IMR-90 (cell line): ENCODE measurements at regions not wholly inside any gene's neighbourhood (a gene's known extent, or its start where the extent isn't known, plus 50 kb on each side); places are given as distances from the start of the nearest gene placed in this dataset.
A peak's percentile ranks its signal among the peaks of the same experiment; 100 is the strongest.

Source experiments
- ATAC-seq: fragments of 200-7000 bp; cut with Tn5 transposase; 2 replicates; pipeline ENCODE4 v1.9.1; 2020; ENCODE audit warnings: low read depth, mild to moderate bottlenecking, moderate library complexity
- BruUV-seq: library from RNA; stranded (reverse); fragments of 400-500 nt; replicated peaks from 2 replicates; lab custom pipeline; 2021; lab: Mats Ljungman, UMichigan
- CTCF ChIA-PET: fragments of 300-600 bp; formaldehyde crosslinking; extraction: SDS; loops from one replicate; lab custom pipeline; 2021; ENCODE audit warnings: antibody characterized with exemption; lab: Yijun Ruan, JAX
- POLR2A ChIA-PET: fragments of 300-600 bp; sonication (Branson Sonifier 250); formaldehyde crosslinking; loops from one replicate; lab custom pipeline; 2022; ENCODE audit warnings: antibody characterized with exemption; ENCODE audit not compliant: unreplicated experiment; lab: Charles Lee
- DNase-seq: peaks from one replicate; pipeline ENCODE4 v3.0.0; 2013
- H2AFZ ChIP-seq: replicated peaks from 2 replicates; pipeline ENCODE3; 2013; ENCODE audit warnings: low read length, mild to moderate bottlenecking; ENCODE audit not compliant: poor library complexity
- H2AK5ac ChIP-seq: 2 replicates; pipeline ENCODE4 v1.6.1; 2013; ENCODE audit warnings: low read depth, low read length, inconsistent platforms
- H2AK9ac ChIP-seq: replicated peaks from 2 replicates; pipeline ENCODE3; 2013; ENCODE audit warnings: mild to moderate bottlenecking, low read depth, low read length, moderate library complexity; ENCODE audit not compliant: poor library complexity
- H2BK120ac ChIP-seq: 2 replicates; pipeline ENCODE4 v1.6.1; 2013; ENCODE audit warnings: low read depth, low read length, inconsistent platforms
- H2BK15ac ChIP-seq: 3 replicates; pipeline ENCODE4 v1.6.1; 2013; ENCODE audit warnings: low read depth, low read length, inconsistent platforms
- H2BK20ac ChIP-seq: 2 replicates; pipeline ENCODE4 v1.6.1; 2013; ENCODE audit warnings: low read depth, mild to moderate bottlenecking, inconsistent platforms, low read length, moderate library complexity
- H2BK5ac ChIP-seq: 2 replicates; pipeline ENCODE4 v1.6.1; 2013; ENCODE audit warnings: mild to moderate bottlenecking, low read depth, low read length, inconsistent platforms; ENCODE audit not compliant: poor library complexity, severe bottlenecking
- H3K14ac ChIP-seq: replicated peaks from 2 replicates; pipeline ENCODE4 v1.6.1; 2013; ENCODE audit warnings: low read depth, low read length, inconsistent platforms
- H3K18ac ChIP-seq: 2 replicates; pipeline ENCODE4 v1.6.1; 2013; ENCODE audit warnings: low read depth, low read length, control low read depth
- H3K23ac ChIP-seq: 2 replicates; pipeline ENCODE4 v1.6.1; 2013; ENCODE audit warnings: low read depth, low read length, inconsistent platforms
- H3K27ac ChIP-seq: 2 replicates; pipeline ENCODE4 v1.5.1; 2013; ENCODE audit warnings: mild to moderate bottlenecking, control low read depth, low read length; ENCODE audit not compliant: insufficient read depth
- H3K27me3 ChIP-seq: 2 replicates; pipeline ENCODE4 v1.6.1; 2013; ENCODE audit warnings: low read length; ENCODE audit not compliant: control insufficient read depth, insufficient read depth
- H3K36me3 ChIP-seq: 2 replicates; pipeline ENCODE4 v1.6.1; 2013; ENCODE audit warnings: low read length, mixed read lengths; ENCODE audit not compliant: control insufficient read depth, insufficient read depth
- H3K4ac ChIP-seq: 2 replicates; pipeline ENCODE4 v1.6.1; 2013; ENCODE audit warnings: low read depth, low read length, inconsistent platforms
- H3K4me1 ChIP-seq: 2 replicates; pipeline ENCODE4 v1.6.1; 2013; ENCODE audit warnings: low read length, mixed read lengths; ENCODE audit not compliant: control insufficient read depth, insufficient read depth
- H3K4me2 ChIP-seq: 2 replicates; pipeline ENCODE4 v1.6.1; 2013; ENCODE audit warnings: low read depth, mild to moderate bottlenecking, control low read depth, low read length, moderate library complexity
- H3K4me3 ChIP-seq: 2 replicates; pipeline ENCODE4 v1.5.1; 2013; ENCODE audit warnings: low read depth, mild to moderate bottlenecking, control low read depth, low read length, moderate library complexity; ENCODE audit not compliant: insufficient read depth
- H3K56ac ChIP-seq: 2 replicates; pipeline ENCODE4 v1.6.1; 2013; ENCODE audit warnings: low read length, inconsistent platforms; ENCODE audit not compliant: insufficient read depth; ENCODE audit errors: extremely low read depth
- H3K79me1 ChIP-seq, 2 experiments: 2 replicates each; pipeline ENCODE4 v1.6.1; 2013; ENCODE audit warnings: low read length in 2 of 2, inconsistent platforms in 1 of 2, low read depth in 1 of 2
- H3K9ac ChIP-seq: 2 replicates; pipeline ENCODE4 v1.6.1; 2013; ENCODE audit warnings: low read depth, low read length, control low read depth
- H3K9me1 ChIP-seq: 2 replicates; pipeline ENCODE4 v1.6.1; 2013; ENCODE audit warnings: low read length, inconsistent platforms; ENCODE audit not compliant: insufficient read depth
- H3K9me3 ChIP-seq: 2 replicates; pipeline ENCODE4 v1.6.1; 2013; ENCODE audit warnings: low read length; ENCODE audit not compliant: control insufficient read depth, insufficient read depth
- H4K20me1 ChIP-seq: 2 replicates; pipeline ENCODE4 v1.6.1; 2013; ENCODE audit warnings: low read length, inconsistent platforms; ENCODE audit not compliant: insufficient read depth
- H4K5ac ChIP-seq: 2 replicates; pipeline ENCODE4 v1.6.1; 2013; ENCODE audit warnings: mild to moderate bottlenecking, low read depth, low read length, control low read depth
- H4K8ac ChIP-seq, 2 experiments: 2 replicates each; pipeline ENCODE4 v1.6.1; 2013; ENCODE audit warnings: low read depth in 2 of 2, low read length in 2 of 2, control low read depth in 1 of 2, inconsistent platforms in 1 of 2
- H4K91ac ChIP-seq: 2 replicates; pipeline ENCODE4 v1.6.1; 2013; ENCODE audit warnings: low read depth, low read length, inconsistent platforms; ENCODE audit not compliant: insufficient read depth
- BHLHE40 ChIP-seq: fragments of 150-350 bp; IDR thresholded peaks from 2 replicates; pipeline ENCODE4 v1.6.1; 2016; ENCODE audit warnings: mild to moderate bottlenecking, low read depth, low read length
- CEBPB ChIP-seq: IDR thresholded peaks from 2 replicates; pipeline ENCODE4 v1.6.1; 2012; ENCODE audit warnings: low read depth, low read length, improper control_type of control experiment
- CTCF ChIP-seq: conservative IDR thresholded peaks from 2 replicates; pipeline ENCODE4 v1.5.1; 2012; ENCODE audit warnings: mild to moderate bottlenecking, low read depth, low read length, improper control_type of control experiment
- ELK1 ChIP-seq: fragments of 150-350 bp; IDR thresholded peaks from 2 replicates; pipeline ENCODE4 v1.6.1; 2016; ENCODE audit warnings: low read depth, mild to moderate bottlenecking, low read length, moderate library complexity, borderline replicate concordance
- MAFK ChIP-seq: IDR thresholded peaks from 2 replicates; pipeline ENCODE4 v1.6.1; 2012; ENCODE audit warnings: low read depth, low read length, improper control_type of control experiment
- MAZ ChIP-seq: IDR thresholded peaks from 2 replicates; pipeline ENCODE4 v1.6.1; 2012; ENCODE audit warnings: low read depth, mild to moderate bottlenecking, low read length, improper control_type of control experiment, moderate library complexity, borderline replicate concordance
- RAD21 ChIP-seq: IDR thresholded peaks from 2 replicates; pipeline ENCODE4 v1.6.1; 2012; ENCODE audit warnings: low read length, improper control_type of control experiment
- RCOR1 ChIP-seq: IDR thresholded peaks from 2 replicates; pipeline ENCODE4 v1.6.1; 2012; ENCODE audit warnings: mild to moderate bottlenecking, low read length, improper control_type of control experiment; ENCODE audit not compliant: insufficient replicate concordance
- SMC3 ChIP-seq: fragments of 150-350 bp; IDR thresholded peaks from 2 replicates; pipeline ENCODE4 v1.6.1; 2016; ENCODE audit warnings: low read depth, mild to moderate bottlenecking, antibody characterized with exemption, low read length, moderate library complexity
- USF2 ChIP-seq: fragments of 150-350 bp; IDR thresholded peaks from 2 replicates; pipeline ENCODE4 v1.6.1; 2017; ENCODE audit warnings: mild to moderate bottlenecking, antibody characterized with exemption, low read length, low read depth
- WGBS, 2 experiments: methylation state at CpG; one replicate each; pipeline versions ENCODE4 v1.1.5 to v1.1.7; 2013; ENCODE audit warnings: missing lambda C conversion rate in 2 of 2; ENCODE audit not compliant: insufficient read length in 1 of 2; ENCODE audit errors: extremely low coverage in 2 of 2; 5-methylcytosine and 5-hydroxymethylcytosine counted together
- dilution Hi-C: fragments of 300-500 bp; cut with HindIII; formaldehyde crosslinking; loops from one replicate; pipeline ENCODE4 v1.14.3; 2018; ENCODE audit warnings: low sequenced_read_pairs; ENCODE audit not compliant: unreplicated experiment
- in situ Hi-C: fragments of 300-500 bp; cut with MboI; formaldehyde crosslinking; loops from 3 replicates; pipeline ENCODE4 v1.14.3; 2019; ENCODE audit warnings: low sequenced_read_pairs, inconsistent platforms, mixed read lengths
- intact Hi-C: fragments of 100-400 bp; cut with micrococcal nuclease; formaldehyde crosslinking; loops from 2 replicates; pipeline ENCODE4 v1.10.0; 2022

GRCh38 chr21:35508139-35508888, 459.2 kb upstream of the RUNX1 start:
- Histone ChIP-seq H3K27ac (no peak overlapping the region), H3K79me1 (no peaks in the 10 kb centered on the region), H2BK20ac (no peak overlapping the region), H3K36me3 (no peaks in the 10 kb centered on the region), H4K20me1 (no peaks in the 10 kb centered on the region), H3K9ac (no peak overlapping the region), H2AK9ac (no peak overlapping the region), H4K5ac (no peak overlapping the region), H4K91ac (no peak overlapping the region), H3K27me3 (no peaks in the 10 kb centered on the region), H3K4me2 (no peak overlapping the region), H3K4ac (peak overlapping the region; percentile 18; the same call in 1 of the 2 replicates), H2AFZ (no peak overlapping the region), H2BK5ac (no peak overlapping the region), H3K4me3 (no peak overlapping the region), H3K14ac (no peak overlapping the region), H3K56ac (no peak overlapping the region), H3K9me1 (peaks cover 5% of the 10 kb centered on the region; the same call in 1 of the 2 replicates), H4K8ac (peak overlapping the region in 1 of 2 experiments; percentile 9; a peak in 1 of 4 replicates), H3K23ac (no peak overlapping the region), H3K9me3 (no peaks in the 10 kb centered on the region), H2AK5ac (peak overlapping the region; percentile 4; the same call in 1 of the 2 replicates), H3K4me1 (peaks cover 10% of the 10 kb centered on the region), H2BK15ac (no peak overlapping the region), H3K18ac (no peak overlapping the region), H2BK120ac (no peak overlapping the region)
- POLR2A ChIA-PET, result no interaction called here
- TF ChIP-seq CEBPB (peak; percentile 89), ELK1 (no peak), RAD21 (peak; percentile 44; the same call in 1 of the 2 replicates), RCOR1 (no peak), SMC3 (peak; percentile 41), MAZ (no peak), USF2 (no peak), MAFK (no peak), BHLHE40 (no peak), CTCF (peak; percentile 36)
- dilution Hi-C loops (no loop called here), intact Hi-C loops (loop anchor here (10.0 kb wide), 2 partner anchors 436 to 454 kb away; no protein-coding TSS in a partner anchor), in situ Hi-C loops (no loop called here)
- 39% methylated on average over 2 of the region's 8 CpGs; no CpG with 5 or more reads in 1 of the 2 experiments for WGBS, 2 experiments
- BruUV-seq, result no TSS peak
- DNase-seq, result peak; percentile 65
- ATAC-seq, result peak; percentile 75
- CTCF ChIA-PET, result interaction anchor here (0.7 kb wide), 1 partner anchor 619 kb away, joined by 3 read pairs; no protein-coding TSS in a partner anchor
